ENCODE measurements at regions not wholly inside any gene's neighbourhood (a gene's known extent, or its start where the extent isn't known, plus 50 kb on each side); places are given as distances from the start of the nearest gene placed in this dataset.

- no peak for DNase-seq
- BruUV-seq (replicated peaks): no TSS peak
- Mint-ChIP-seq H3K9me3 (ENCODE audit: unreplicated experiment) (no peaks in the 10 kb centered on the region), H3K36me3 (ENCODE audit: insufficient read depth, unreplicated experiment) (no peaks in the 10 kb centered on the region), H3K27me3 (ENCODE audit: insufficient read depth, unreplicated experiment) (no peaks in the 10 kb centered on the region), H3K27ac (ENCODE audit: unreplicated experiment) (no peak overlapping the region), H3K4me3 (ENCODE audit: unreplicated experiment) (no peak overlapping the region), H3K4me1 (ENCODE audit: low read depth, unreplicated experiment) (no peaks in the 10 kb centered on the region)
- POLR2A ChIA-PET: no interaction called here
- TF ChIP-seq, protein P1, sequence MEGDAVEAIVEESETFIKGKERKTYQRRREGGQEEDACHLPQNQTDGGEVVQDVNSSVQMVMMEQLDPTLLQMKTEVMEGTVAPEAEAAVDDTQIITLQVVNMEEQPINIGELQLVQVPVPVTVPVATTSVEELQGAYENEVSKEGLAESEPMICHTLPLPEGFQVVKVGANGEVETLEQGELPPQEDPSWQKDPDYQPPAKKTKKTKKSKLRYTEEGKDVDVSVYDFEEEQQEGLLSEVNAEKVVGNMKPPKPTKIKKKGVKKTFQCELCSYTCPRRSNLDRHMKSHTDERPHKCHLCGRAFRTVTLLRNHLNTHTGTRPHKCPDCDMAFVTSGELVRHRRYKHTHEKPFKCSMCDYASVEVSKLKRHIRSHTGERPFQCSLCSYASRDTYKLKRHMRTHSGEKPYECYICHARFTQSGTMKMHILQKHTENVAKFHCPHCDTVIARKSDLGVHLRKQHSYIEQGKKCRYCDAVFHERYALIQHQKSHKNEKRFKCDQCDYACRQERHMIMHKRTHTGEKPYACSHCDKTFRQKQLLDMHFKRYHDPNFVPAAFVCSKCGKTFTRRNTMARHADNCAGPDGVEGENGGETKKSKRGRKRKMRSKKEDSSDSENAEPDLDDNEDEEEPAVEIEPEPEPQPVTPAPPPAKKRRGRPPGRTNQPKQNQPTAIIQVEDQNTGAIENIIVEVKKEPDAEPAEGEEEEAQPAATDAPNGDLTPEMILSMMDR (IDR thresholded peaks at IDR 0.05; ENCODE audit: insufficient read depth in 1 of 2, low read depth in 1 of 2, low read length in 1 of 2, severe bottlenecking in 1 of 2, unreplicated experiment in 1 of 2): no peak
- H3K4me1 ChIP-seq: no peaks in the 10 kb centered on the region; the same call in 1 of the 2 replicates
- CTCF ChIA-PET: no interaction called here
- no peaks in the 10 kb centered on the region for H3K9me3 ChIP-seq
- no peak overlapping the region for H3K4me3 ChIP-seq (ENCODE audit: low read depth, low read length)
- H3K27me3 ChIP-seq (replicated peaks; ENCODE audit: control insufficient read depth, insufficient read depth, low read length): no peaks in the 10 kb centered on the region
- intact Hi-C loops (cut with micrococcal nuclease; ENCODE audit: unreplicated experiment): no loop called here
- no peaks in the 10 kb centered on the region for H3K36me3 ChIP-seq (ENCODE audit: control insufficient read depth, insufficient read depth, low read length)
Measured at GRCh38 chr5:142375944-142376411, 51.2 kb upstream of the SPRY4 start.
